Loucy (cell line): ENCODE measurements at regions not wholly inside any gene's neighbourhood (a gene's known extent, or its start where the extent isn't known, plus 50 kb on each side); places are given as distances from the start of the nearest gene placed in this dataset.

Experiments used
- H2AFZ ChIP-seq: fragments of 200-600 bp; sonication (generic); 2 replicates; pipeline ENCODE4 v1.6.0; 2016; ENCODE audit warnings: antibody characterized with exemption, mild to moderate bottlenecking, low read length, moderate library complexity
- H3F3A ChIP-seq: fragments of 200-600 bp; 2 replicates; pipeline ENCODE4 v1.6.0; 2016; ENCODE audit warnings: antibody characterized with exemption, low read depth, mild to moderate bottlenecking
- H3K27me3 ChIP-seq: fragments of 200-600 bp; sonication (generic); 2 replicates; pipeline ENCODE4 v1.6.1; 2014; ENCODE audit warnings: low read length, mild to moderate bottlenecking; ENCODE audit not compliant: insufficient read depth, poor library complexity, severe bottlenecking
- H3K36me3 ChIP-seq: fragments of 200-600 bp; sonication (generic); 2 replicates; pipeline ENCODE4 v1.6.1; 2016; ENCODE audit warnings: low read length; ENCODE audit not compliant: insufficient read depth
- H3K4me1 ChIP-seq: fragments of 200-600 bp; sonication (generic); 2 replicates; pipeline ENCODE4 v1.5.1; 2014; ENCODE audit warnings: low read length, mild to moderate bottlenecking; ENCODE audit not compliant: insufficient read depth, poor library complexity, severe bottlenecking
- H3K4me2 ChIP-seq: fragments of 200-600 bp; sonication (generic); 2 replicates; pipeline ENCODE4 v1.6.0; 2014; ENCODE audit warnings: antibody characterized with exemption, low read length, low read depth, mild to moderate bottlenecking; ENCODE audit not compliant: poor library complexity, severe bottlenecking
- H3K4me3 ChIP-seq: fragments of 200-600 bp; sonication (generic); 2 replicates; pipeline ENCODE4 v1.5.1; 2014; ENCODE audit warnings: low read length, mild to moderate bottlenecking, mixed read lengths; ENCODE audit not compliant: poor library complexity, severe bottlenecking
- H3K79me2 ChIP-seq: fragments of 200-600 bp; sonication (generic); 2 replicates; pipeline ENCODE4 v1.6.1; 2014; ENCODE audit warnings: low read length; ENCODE audit not compliant: insufficient read depth
- H3K9ac ChIP-seq: fragments of 200-600 bp; sonication (generic); 2 replicates; pipeline ENCODE4 v1.6.0; 2014; ENCODE audit warnings: mild to moderate bottlenecking, low read depth, low read length, moderate library complexity; ENCODE audit not compliant: poor library complexity, severe bottlenecking
- H3K9me2 ChIP-seq: fragments of 200-600 bp; sonication (generic); replicated peaks from 2 replicates; pipeline ENCODE4 v1.6.1; 2016; ENCODE audit warnings: low read depth, low read length, mixed read lengths
- H3K9me3 ChIP-seq: fragments of 200-600 bp; sonication (generic); 2 replicates; pipeline ENCODE4 v1.6.1; 2014; ENCODE audit warnings: mild to moderate bottlenecking, antibody characterized with exemption, low read length, low read depth; ENCODE audit not compliant: insufficient read depth
- H4K20me1 ChIP-seq: fragments of 200-600 bp; sonication (generic); 2 replicates; pipeline ENCODE4 v1.6.0; 2014; ENCODE audit warnings: antibody characterized with exemption, low read length, mild to moderate bottlenecking; ENCODE audit not compliant: insufficient read depth, poor library complexity, severe bottlenecking
- CTCF ChIP-seq: fragments of 200-600 bp; sonication (generic); conservative IDR thresholded peaks from 2 replicates; pipeline ENCODE4 v1.5.1; 2014; ENCODE audit warnings: mild to moderate bottlenecking, antibody characterized with exemption, low read length
- EZH2phosphoT487 ChIP-seq: fragments of 200-600 bp; IDR thresholded peaks from 2 replicates; pipeline ENCODE4 v1.6.1; 2018; ENCODE audit warnings: antibody characterized with exemption, mild to moderate bottlenecking, moderate library complexity, borderline replicate concordance

- Histone ChIP-seq H3K36me3 (no peaks in the 10 kb centered on the region), H4K20me1 (no peaks in the 10 kb centered on the region), H3K79me2 (no peaks in the 10 kb centered on the region), H3K9me3 (no peaks in the 10 kb centered on the region), H3K27me3 (no peaks in the 10 kb centered on the region), H3K9me2 (no peaks in the 10 kb centered on the region), H3F3A (no peaks in the 10 kb centered on the region), H3K4me3 (no peak overlapping the region), H3K4me1 (no peaks in the 10 kb centered on the region), H3K4me2 (no peak overlapping the region), H3K9ac (no peak overlapping the region), H2AFZ (no peak overlapping the region)
- TF ChIP-seq EZH2phosphoT487 = no peak
- no peak for TF ChIP-seq CTCF
Measured at GRCh38 chr14:101286271-101287018, 274.9 kb upstream of the DIO3 start.

- no peaks in the 10 kb centered on the region for H3K27me3 ChIP-seq
- H3K4me2 ChIP-seq = no peak overlapping the region
- H3K4me3 ChIP-seq = no peak overlapping the region
- no peak overlapping the region for H3K9ac ChIP-seq
- H3K79me2 ChIP-seq = no peaks in the 10 kb centered on the region
- no peaks in the 10 kb centered on the region for H3K4me1 ChIP-seq
- H3F3A ChIP-seq = no peaks in the 10 kb centered on the region
- TF ChIP-seq CTCF (no peak), EZH2phosphoT487 (no peak)
- H4K20me1 ChIP-seq = no peaks in the 10 kb centered on the region
- no peaks in the 10 kb centered on the region for H3K9me2 ChIP-seq
- no peaks in the 10 kb centered on the region for H3K9me3 ChIP-seq
- H2AFZ ChIP-seq = no peak overlapping the region
- H3K36me3 ChIP-seq = no peaks in the 10 kb centered on the region
Measured at GRCh38 chr14:101288436-101289229, 272.7 kb upstream of the DIO3 start.

- no peak overlapping the region for H3K4me2 ChIP-seq
- no peak overlapping the region for H2AFZ ChIP-seq
- TF ChIP-seq CTCF (no peak), EZH2phosphoT487 (no peak)
- H3K4me1 ChIP-seq = no peaks in the 10 kb centered on the region
- H3F3A ChIP-seq = no peaks in the 10 kb centered on the region
- H3K9ac ChIP-seq = no peak overlapping the region
- H3K9me2 ChIP-seq = no peaks in the 10 kb centered on the region
- H3K27me3 ChIP-seq = no peaks in the 10 kb centered on the region
- H3K4me3 ChIP-seq = no peak overlapping the region
- H3K36me3 ChIP-seq = no peaks in the 10 kb centered on the region
- no peaks in the 10 kb centered on the region for H3K9me3 ChIP-seq
- H3K79me2 ChIP-seq = no peaks in the 10 kb centered on the region
- no peaks in the 10 kb centered on the region for H4K20me1 ChIP-seq
Measured at GRCh38 chr14:101289230-101289690, 272.0 kb upstream of the DIO3 start.
